Calu3 (cell line): ENCODE measurements at regions not wholly inside any gene's neighbourhood (a gene's known extent, or its start where the extent isn't known, plus 50 kb on each side); places are given as distances from the start of the nearest gene placed in this dataset.

ENCODE experiments used
- BruUV-seq: library from RNA; stranded (reverse); fragments of 400-500 nt; replicated peaks from 2 replicates; lab custom pipeline; 2021; lab: Mats Ljungman, UMichigan
- CTCF ChIA-PET: fragments of 300-600 bp; sonication (Branson Sonifier 250); formaldehyde crosslinking; loops from one replicate; lab custom pipeline; 2022; ENCODE audit warnings: antibody characterized with exemption; lab: Charles Lee
- DNase-seq: peaks from one replicate; pipeline ENCODE4 v3.0.0; 2022
- H3K27ac Mint-ChIP-seq: one replicate; pipeline ENCODE4 v1.8.0; 2022; ENCODE audit warnings: mixed read lengths; ENCODE audit not compliant: unreplicated experiment
- H3K27me3 Mint-ChIP-seq: one replicate; pipeline ENCODE4 v1.8.0; 2022; ENCODE audit warnings: mixed read lengths; ENCODE audit not compliant: unreplicated experiment
- H3K36me3 Mint-ChIP-seq: one replicate; pipeline ENCODE4 v1.8.0; 2022; ENCODE audit warnings: mild to moderate bottlenecking, moderate library complexity, mixed read lengths; ENCODE audit not compliant: insufficient read depth, unreplicated experiment
- H3K4me1 Mint-ChIP-seq: one replicate; pipeline ENCODE4 v1.8.0; 2022; ENCODE audit warnings: mild to moderate bottlenecking, low read depth, mixed read lengths; ENCODE audit not compliant: unreplicated experiment
- H3K4me3 Mint-ChIP-seq: one replicate; pipeline ENCODE4 v1.8.0; 2022; ENCODE audit warnings: mild to moderate bottlenecking, low read depth, moderate library complexity, mixed read lengths; ENCODE audit not compliant: unreplicated experiment
- H3K9me3 Mint-ChIP-seq: one replicate; pipeline ENCODE4 v1.8.0; 2022; ENCODE audit warnings: low read depth, mixed read lengths; ENCODE audit not compliant: unreplicated experiment
- CTCF ChIP-seq: fragments of 200-600 bp; IDR thresholded peaks from one replicate; pipeline ENCODE4 v1.8.0; 2022; ENCODE audit warnings: antibody characterized with exemption; ENCODE audit not compliant: unreplicated experiment
- intact Hi-C: fragments of 100-400 bp; cut with micrococcal nuclease; formaldehyde crosslinking; loops from one replicate; pipeline ENCODE4 v1.10.0; 2022; ENCODE audit not compliant: unreplicated experiment

GRCh38 chr14:57073986-57074385 lies 194.7 kb downstream of the EXOC5 start:
- H3K9me3 Mint-ChIP-seq: no peaks in the 10 kb centered on the region
- no peak for TF ChIP-seq CTCF
- no peaks in the 10 kb centered on the region for H3K36me3 Mint-ChIP-seq
- no peak overlapping the region for H3K27ac Mint-ChIP-seq
- CTCF ChIA-PET: no interaction called here
- no peaks in the 10 kb centered on the region for H3K4me1 Mint-ChIP-seq
- no TSS peak for BruUV-seq
- no peak overlapping the region for H3K4me3 Mint-ChIP-seq
- no peak for DNase-seq
- intact Hi-C loops: no loop called here
- H3K27me3 Mint-ChIP-seq: peaks cover 18% of the 10 kb centered on the region

- TF ChIP-seq CTCF: no peak
- peaks cover 10% of the 10 kb centered on the region for H3K27me3 Mint-ChIP-seq
- H3K9me3 Mint-ChIP-seq: no peaks in the 10 kb centered on the region
- no peak for DNase-seq
- CTCF ChIA-PET: interaction anchor here (0.6 kb wide), 1 partner anchor 95 kb away, joined by 3 read pairs; no protein-coding TSS in a partner anchor
- no peak overlapping the region for H3K27ac Mint-ChIP-seq
- no peak overlapping the region for H3K4me3 Mint-ChIP-seq
- no TSS peak for BruUV-seq
- no peaks in the 10 kb centered on the region for H3K4me1 Mint-ChIP-seq
- H3K36me3 Mint-ChIP-seq: no peaks in the 10 kb centered on the region
- intact Hi-C loops: no loop called here
Measured at GRCh38 chr14:57071639-57072038, 197.1 kb downstream of the EXOC5 start.

DNA sequence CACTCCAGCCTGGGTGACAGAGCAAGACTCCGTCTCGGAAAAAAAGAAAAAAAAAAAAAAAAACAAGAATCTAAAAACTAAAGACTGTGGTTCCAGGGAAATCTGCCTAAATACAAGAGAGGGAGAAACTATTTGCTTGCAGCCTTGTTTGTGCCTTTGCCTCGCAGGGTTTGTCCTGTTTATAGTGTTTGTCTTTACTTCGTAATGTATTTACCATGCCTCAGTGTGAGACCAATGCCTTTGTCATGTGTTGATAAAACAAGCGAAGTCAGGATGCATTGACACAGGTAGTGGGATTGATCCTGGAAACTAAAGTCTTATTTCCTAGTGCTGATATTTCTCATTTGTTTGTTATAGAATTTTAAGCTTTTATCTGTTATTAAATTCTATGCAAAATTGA lies 199.0 kb downstream of the EXOC5 start:
- Mint-ChIP-seq H3K27ac (no peak overlapping the region), H3K9me3 (no peaks in the 10 kb centered on the region), H3K4me1 (no peaks in the 10 kb centered on the region), H3K36me3 (no peaks in the 10 kb centered on the region), H3K4me3 (no peak overlapping the region), H3K27me3 (peaks cover 10% of the 10 kb centered on the region)
- BruUV-seq: no TSS peak
- CTCF ChIA-PET: interaction anchor here (0.7 kb wide), 1 partner anchor 524 kb away, joined by 4 read pairs; no protein-coding TSS in a partner anchor
- no peak for TF ChIP-seq CTCF
- intact Hi-C loops: loop anchor here (5.0 to 10.0 kb wide), 4 partner anchors 305 to 577 kb away; no protein-coding TSS in a partner anchor
- no peak for DNase-seq

DNA sequence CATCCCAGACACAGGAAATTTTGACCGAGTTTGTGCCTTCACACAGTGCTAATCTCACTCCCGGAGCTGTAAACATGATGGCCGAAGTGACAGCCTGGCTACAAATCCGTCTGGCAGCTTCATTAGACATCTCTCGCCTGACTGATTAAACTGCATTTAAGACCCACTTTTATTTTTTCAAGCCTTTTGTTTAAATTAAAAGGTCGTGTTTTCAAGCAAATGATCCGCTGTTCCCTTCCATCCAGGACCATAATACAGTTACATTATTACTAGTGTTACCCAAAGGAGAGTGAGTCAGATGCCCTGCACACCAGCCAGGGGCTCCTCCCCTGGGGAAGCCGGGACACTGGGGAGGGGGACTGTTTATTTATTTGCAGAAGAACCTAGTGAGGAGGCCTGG lies 200.2 kb downstream of the EXOC5 start:
- Mint-ChIP-seq H3K27ac (no peak overlapping the region), H3K9me3 (no peaks in the 10 kb centered on the region)

More for the DNA sequence above, 200.2 kb downstream of the EXOC5 start:
- DNase-seq: no peak
- H3K4me1 Mint-ChIP-seq: no peaks in the 10 kb centered on the region
- H3K4me3 Mint-ChIP-seq: no peak overlapping the region
- H3K36me3 Mint-ChIP-seq: no peaks in the 10 kb centered on the region
- no peak for TF ChIP-seq CTCF
- peaks cover under 1% of the 10 kb centered on the region for H3K27me3 Mint-ChIP-seq
- CTCF ChIA-PET: no interaction called here
- BruUV-seq: no TSS peak
- intact Hi-C loops: loop anchor here (5.0 to 10.0 kb wide), 4 partner anchors 306 to 576 kb away; no protein-coding TSS in a partner anchor
